ENCODE measurements at regions not wholly inside any gene's neighbourhood (a gene's known extent, or its start where the extent isn't known, plus 50 kb on each side); places are given as distances from the start of the nearest gene placed in this dataset.

DNA sequence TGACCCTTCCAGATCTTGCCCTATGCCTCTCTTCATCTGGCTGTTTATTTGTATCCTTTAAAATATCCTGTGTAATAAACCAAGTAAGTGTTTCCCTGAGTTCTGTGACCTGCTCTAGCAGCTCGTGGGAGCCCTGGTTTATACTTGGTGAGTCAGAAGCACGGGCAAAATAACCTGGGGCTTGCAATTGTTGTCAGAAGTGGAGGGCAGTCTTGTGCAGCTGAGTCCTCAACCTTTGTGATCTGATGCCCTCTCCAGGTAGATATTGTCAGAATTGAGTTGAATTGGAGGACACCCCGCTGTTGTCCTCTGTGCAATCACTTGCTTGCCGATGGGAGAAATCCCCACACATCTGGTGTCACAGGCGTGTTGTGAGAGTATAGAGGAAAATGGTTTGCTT is 62.5 kb upstream of the PRICKLE1 start:
- TF ChIP-seq GATA2 (IDR thresholded peaks at IDR 0.05; ENCODE audit: insufficient read depth, insufficient read length, low read depth, low read length) (no peak), FOS (IDR thresholded peaks at IDR 0.05; ENCODE audit: borderline replicate concordance, insufficient read depth, low read length) (no peak), MYC (IDR thresholded peaks at IDR 0.05; ENCODE audit: low read depth, low read length) (no peak), EZH2 (IDR thresholded peaks at IDR 0.05; ENCODE audit: borderline replicate concordance, low read depth, low read length, severe bottlenecking) (no peak), POLR2AphosphoS5 (IDR thresholded peaks at IDR 0.05; ENCODE audit: insufficient read depth, low read depth, low read length) (no peak), JUN (IDR thresholded peaks at IDR 0.05; ENCODE audit: borderline replicate concordance, insufficient read depth, insufficient read length, low read depth) (no peak), POLR2A (IDR thresholded peaks at IDR 0.05; ENCODE audit: low read depth, low read length) (no peak)
- TF ChIP-seq, protein P1, sequence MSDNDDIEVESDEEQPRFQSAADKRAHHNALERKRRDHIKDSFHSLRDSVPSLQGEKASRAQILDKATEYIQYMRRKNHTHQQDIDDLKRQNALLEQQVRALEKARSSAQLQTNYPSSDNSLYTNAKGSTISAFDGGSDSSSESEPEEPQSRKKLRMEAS (IDR thresholded peaks at IDR 0.05; ENCODE audit: insufficient read depth, insufficient read length): no peak
- TF ChIP-seq, protein P2, sequence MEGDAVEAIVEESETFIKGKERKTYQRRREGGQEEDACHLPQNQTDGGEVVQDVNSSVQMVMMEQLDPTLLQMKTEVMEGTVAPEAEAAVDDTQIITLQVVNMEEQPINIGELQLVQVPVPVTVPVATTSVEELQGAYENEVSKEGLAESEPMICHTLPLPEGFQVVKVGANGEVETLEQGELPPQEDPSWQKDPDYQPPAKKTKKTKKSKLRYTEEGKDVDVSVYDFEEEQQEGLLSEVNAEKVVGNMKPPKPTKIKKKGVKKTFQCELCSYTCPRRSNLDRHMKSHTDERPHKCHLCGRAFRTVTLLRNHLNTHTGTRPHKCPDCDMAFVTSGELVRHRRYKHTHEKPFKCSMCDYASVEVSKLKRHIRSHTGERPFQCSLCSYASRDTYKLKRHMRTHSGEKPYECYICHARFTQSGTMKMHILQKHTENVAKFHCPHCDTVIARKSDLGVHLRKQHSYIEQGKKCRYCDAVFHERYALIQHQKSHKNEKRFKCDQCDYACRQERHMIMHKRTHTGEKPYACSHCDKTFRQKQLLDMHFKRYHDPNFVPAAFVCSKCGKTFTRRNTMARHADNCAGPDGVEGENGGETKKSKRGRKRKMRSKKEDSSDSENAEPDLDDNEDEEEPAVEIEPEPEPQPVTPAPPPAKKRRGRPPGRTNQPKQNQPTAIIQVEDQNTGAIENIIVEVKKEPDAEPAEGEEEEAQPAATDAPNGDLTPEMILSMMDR (IDR thresholded peaks at IDR 0.05; ENCODE audit: extremely low read depth in 1 of 2, insufficient read depth in 1 of 2, low read depth in 1 of 2, low read length in 2 of 2): no peak
- dilution Hi-C loops (cut with MboI; ENCODE audit: extremely low pct_ligation_motif_present, low sequenced_read_pairs) (no loop called here), intact Hi-C loops (cut with micrococcal nuclease) (no loop called here)
- no peaks in the 10 kb centered on the region for H3K79me2 ChIP-seq (ENCODE audit: control insufficient read depth, insufficient read depth, low read length)
- no peaks in the 10 kb centered on the region for H3K9me3 ChIP-seq (replicated peaks; ENCODE audit: control insufficient read depth, insufficient read depth, low read length)
- peaks cover 0 to 3% of the 10 kb centered on the region in 2 experiments for H3K27me3 ChIP-seq (ENCODE audit: control insufficient read depth in 2 of 2, insufficient read depth in 2 of 2, low read length in 2 of 2)
- no peak overlapping the region for H3K4me3 ChIP-seq (replicated peaks in 1 of 3; ENCODE audit: insufficient read depth in 1 of 3, low read depth in 1 of 3, low read length in 3 of 3)
- H3K9me1 ChIP-seq (replicated peaks; ENCODE audit: control insufficient read depth, extremely low read depth, insufficient read depth, low read length): no peaks in the 10 kb centered on the region
- H4K20me1 ChIP-seq (replicated peaks; ENCODE audit: control insufficient read depth, extremely low read depth, insufficient read depth, low read length): no peaks in the 10 kb centered on the region
- no peaks in the 10 kb centered on the region for H3K4me1 ChIP-seq (ENCODE audit: control insufficient read depth, extremely low read depth, insufficient read depth, low read length)
- no TSS peak for BruUV-seq (replicated peaks)
- no peak for FAIRE-seq
- H3K36me3 ChIP-seq (ENCODE audit: control insufficient read depth in 2 of 2, extremely low read depth in 1 of 2, insufficient read depth in 2 of 2, low read length in 2 of 2): no peaks in the 10 kb centered on the region
- H3K4me2 ChIP-seq (ENCODE audit: insufficient read depth, low read length): no peak overlapping the region
- H2AFZ ChIP-seq (ENCODE audit: low read depth, low read length): no peak overlapping the region
- DNase-seq (ENCODE audit: low read depth, low spot score): no peak
- ChIA-PET POLR2A (no interaction called here), CTCF (no interaction called here)
- no peak overlapping the region for H3K27ac ChIP-seq (ENCODE audit: insufficient read depth, low read depth, low read length)
- H3K9ac ChIP-seq (replicated peaks; ENCODE audit: extremely low read depth, insufficient read depth, low read length): no peak overlapping the region

All from endothelial cell of umbilical vein (primary cell).